ENCODE measurements at regions not wholly inside any gene's neighbourhood (a gene's known extent, or its start where the extent isn't known, plus 50 kb on each side); places are given as distances from the start of the nearest gene placed in this dataset.

DNA sequence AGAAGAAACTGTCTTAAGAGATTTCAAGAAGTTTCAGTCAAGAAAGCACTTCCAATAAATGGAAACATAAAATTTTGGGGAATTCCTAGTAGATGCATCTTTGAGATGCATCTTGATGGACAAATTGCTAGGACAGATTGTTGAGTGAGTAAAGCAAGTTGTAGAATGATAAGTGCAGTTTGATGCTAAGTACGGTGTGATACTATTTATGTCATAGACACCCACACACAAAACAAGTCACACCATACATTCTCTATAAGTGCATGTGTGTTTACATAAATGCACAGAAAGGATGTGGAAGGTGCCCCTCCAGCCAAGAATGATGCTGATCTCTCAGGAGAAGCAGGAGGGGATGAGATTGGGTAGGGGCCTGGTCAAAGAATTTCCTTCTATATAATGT lies 375.7 kb downstream of the FOXO1 start:
- Histone ChIP-seq H3K36me3 (ENCODE audit: control insufficient read depth, insufficient read depth, low read length) (no peaks in the 10 kb centered on the region), H3K4me1 (replicated peaks in 1 of 2; ENCODE audit: control insufficient read depth in 2 of 2, insufficient read depth in 2 of 2, low read length in 2 of 2) (no peaks in the 10 kb centered on the region), H3K79me2 (ENCODE audit: control insufficient read depth, insufficient read depth, low read length) (no peaks in the 10 kb centered on the region), H4K20me1 (replicated peaks; ENCODE audit: control insufficient read depth, insufficient read depth, low read length) (no peaks in the 10 kb centered on the region), H3K9me1 (ENCODE audit: control insufficient read depth, insufficient read depth, low read length) (no peaks in the 10 kb centered on the region), H3K27ac (ENCODE audit: extremely low read depth, low read depth, low read length) (no peak overlapping the region), H3K4me3 (no peak overlapping the region), H3K9me3 (replicated peaks; ENCODE audit: control insufficient read depth, insufficient read depth, low read depth, low read length) (no peaks in the 10 kb centered on the region), H2AFZ (ENCODE audit: low read depth, low read length) (no peak overlapping the region), H3K27me3 (ENCODE audit: control insufficient read depth in 2 of 2, insufficient read depth in 2 of 2, low read length in 2 of 2) (no peaks in the 10 kb centered on the region), H3K4me2 (ENCODE audit: insufficient read depth, low read length) (no peak overlapping the region), H3K9ac (ENCODE audit: insufficient read depth in 1 of 2, low read depth in 2 of 2, low read length in 2 of 2) (no peak overlapping the region)
- ATAC-seq (no peak), DNase-seq (ENCODE audit: extremely low read depth in 1 of 4, low spot score in 3 of 4) (no peak), FAIRE-seq (no peak)
- WGBS (ENCODE audit: insufficient coverage, low coverage, missing lambda C conversion rate) = 14% methylated on average over 1 of the region's 1 CpG
- in situ Hi-C loops (cut with MboI) (no loop called here), intact Hi-C loops (cut with micrococcal nuclease) (no loop called here)
- POLR2A ChIA-PET = no interaction called here
- CTCF ChIA-PET (ENCODE audit: low intra/inter-chr PET ratio) = no interaction called here
- no TSS peak for BruUV-seq (replicated peaks)
- TF ChIP-seq, protein P1, sequence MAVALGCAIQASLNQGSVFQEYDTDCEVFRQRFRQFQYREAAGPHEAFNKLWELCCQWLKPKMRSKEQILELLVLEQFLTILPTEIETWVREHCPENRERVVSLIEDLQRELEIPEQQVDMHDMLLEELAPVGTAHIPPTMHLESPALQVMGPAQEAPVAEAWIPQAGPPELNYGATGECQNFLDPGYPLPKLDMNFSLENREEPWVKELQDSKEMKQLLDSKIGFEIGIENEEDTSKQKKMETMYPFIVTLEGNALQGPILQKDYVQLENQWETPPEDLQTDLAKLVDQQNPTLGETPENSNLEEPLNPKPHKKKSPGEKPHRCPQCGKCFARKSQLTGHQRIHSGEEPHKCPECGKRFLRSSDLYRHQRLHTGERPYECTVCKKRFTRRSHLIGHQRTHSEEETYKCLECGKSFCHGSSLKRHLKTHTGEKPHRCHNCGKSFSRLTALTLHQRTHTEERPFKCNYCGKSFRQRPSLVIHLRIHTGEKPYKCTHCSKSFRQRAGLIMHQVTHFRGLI (CRISPR knock-in tag; IDR thresholded peaks at IDR 0.05) = no peak
- TF ChIP-seq, protein P2, sequence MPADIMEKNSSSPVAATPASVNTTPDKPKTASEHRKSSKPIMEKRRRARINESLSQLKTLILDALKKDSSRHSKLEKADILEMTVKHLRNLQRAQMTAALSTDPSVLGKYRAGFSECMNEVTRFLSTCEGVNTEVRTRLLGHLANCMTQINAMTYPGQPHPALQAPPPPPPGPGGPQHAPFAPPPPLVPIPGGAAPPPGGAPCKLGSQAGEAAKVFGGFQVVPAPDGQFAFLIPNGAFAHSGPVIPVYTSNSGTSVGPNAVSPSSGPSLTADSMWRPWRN (IDR thresholded peaks at IDR 0.05; ENCODE audit: low read depth) = no peak
- TF ChIP-seq ZNF75A (CRISPR knock-in tag; IDR thresholded peaks at IDR 0.05) (no peak), TARDBP (IDR thresholded peaks at IDR 0.05) (no peak), CBFA2T3 (IDR thresholded peaks at IDR 0.05) (no peak), PML (IDR thresholded peaks at IDR 0.05; ENCODE audit: low read length) (no peak)

DNA sequence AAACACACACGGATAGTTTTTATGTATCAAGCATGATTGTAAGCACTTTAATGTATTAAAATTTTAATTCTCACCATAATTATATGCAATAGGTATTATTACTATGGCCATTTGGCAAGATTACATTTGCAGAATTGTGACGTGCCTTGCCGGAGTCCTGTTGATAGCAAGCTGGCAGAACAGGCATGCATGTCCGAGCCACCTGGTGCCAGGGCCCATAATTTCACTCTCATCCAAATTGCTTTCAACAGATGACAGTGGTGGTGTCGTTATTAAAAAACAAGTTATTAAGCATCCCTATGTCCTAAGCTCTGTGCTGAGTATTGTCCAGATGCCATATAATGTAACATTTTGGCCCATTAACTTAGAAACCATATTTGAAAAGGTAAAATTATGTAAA lies 374.3 kb downstream of the FOXO1 start:
- no peaks in the 10 kb centered on the region for H3K9me3 ChIP-seq (replicated peaks; ENCODE audit: control insufficient read depth, insufficient read depth, low read depth, low read length)
- H3K27me3 ChIP-seq (ENCODE audit: control insufficient read depth in 2 of 2, insufficient read depth in 2 of 2, low read length in 2 of 2) = no peaks in the 10 kb centered on the region
- H3K9ac ChIP-seq (ENCODE audit: insufficient read depth in 1 of 2, low read depth in 2 of 2, low read length in 2 of 2) = no peak overlapping the region
- no peak for DNase-seq (ENCODE audit: extremely low read depth in 1 of 4, low spot score in 3 of 4)
- no peak overlapping the region for H2AFZ ChIP-seq (ENCODE audit: low read depth, low read length)
- WGBS (ENCODE audit: insufficient coverage, low coverage, missing lambda C conversion rate) = 1% methylated on average over 5 of the region's 5 CpGs
- H3K36me3 ChIP-seq (ENCODE audit: control insufficient read depth, insufficient read depth, low read length) = no peaks in the 10 kb centered on the region
- H3K4me1 ChIP-seq (replicated peaks in 1 of 2; ENCODE audit: control insufficient read depth in 2 of 2, insufficient read depth in 2 of 2, low read length in 2 of 2) = no peaks in the 10 kb centered on the region
- ChIA-PET POLR2A (no interaction called here), CTCF (ENCODE audit: low intra/inter-chr PET ratio) (no interaction called here)
- intact Hi-C loops (cut with micrococcal nuclease) (no loop called here), in situ Hi-C loops (cut with MboI) (no loop called here)
- H3K79me2 ChIP-seq (ENCODE audit: control insufficient read depth, insufficient read depth, low read length) = no peaks in the 10 kb centered on the region
- no peaks in the 10 kb centered on the region for H3K9me1 ChIP-seq (ENCODE audit: control insufficient read depth, insufficient read depth, low read length)
- H3K4me2 ChIP-seq (ENCODE audit: insufficient read depth, low read length) = no peak overlapping the region
- ATAC-seq = no peak
- no peak overlapping the region for H3K27ac ChIP-seq (ENCODE audit: extremely low read depth, low read depth, low read length)
- FAIRE-seq = no peak
- no TSS peak for BruUV-seq (replicated peaks)
- H4K20me1 ChIP-seq (replicated peaks; ENCODE audit: control insufficient read depth, insufficient read depth, low read length) = no peaks in the 10 kb centered on the region
- H3K4me3 ChIP-seq = no peak overlapping the region
- no peak for TF ChIP-seq RBM17 (IDR thresholded peaks at IDR 0.05; ENCODE audit: borderline replicate concordance, low read depth, low read length)
- TF ChIP-seq ETV1 (tag; conservative IDR thresholded peaks at IDR 0.05; ENCODE audit: low read depth) = no peak
- TF ChIP-seq, protein P3, sequence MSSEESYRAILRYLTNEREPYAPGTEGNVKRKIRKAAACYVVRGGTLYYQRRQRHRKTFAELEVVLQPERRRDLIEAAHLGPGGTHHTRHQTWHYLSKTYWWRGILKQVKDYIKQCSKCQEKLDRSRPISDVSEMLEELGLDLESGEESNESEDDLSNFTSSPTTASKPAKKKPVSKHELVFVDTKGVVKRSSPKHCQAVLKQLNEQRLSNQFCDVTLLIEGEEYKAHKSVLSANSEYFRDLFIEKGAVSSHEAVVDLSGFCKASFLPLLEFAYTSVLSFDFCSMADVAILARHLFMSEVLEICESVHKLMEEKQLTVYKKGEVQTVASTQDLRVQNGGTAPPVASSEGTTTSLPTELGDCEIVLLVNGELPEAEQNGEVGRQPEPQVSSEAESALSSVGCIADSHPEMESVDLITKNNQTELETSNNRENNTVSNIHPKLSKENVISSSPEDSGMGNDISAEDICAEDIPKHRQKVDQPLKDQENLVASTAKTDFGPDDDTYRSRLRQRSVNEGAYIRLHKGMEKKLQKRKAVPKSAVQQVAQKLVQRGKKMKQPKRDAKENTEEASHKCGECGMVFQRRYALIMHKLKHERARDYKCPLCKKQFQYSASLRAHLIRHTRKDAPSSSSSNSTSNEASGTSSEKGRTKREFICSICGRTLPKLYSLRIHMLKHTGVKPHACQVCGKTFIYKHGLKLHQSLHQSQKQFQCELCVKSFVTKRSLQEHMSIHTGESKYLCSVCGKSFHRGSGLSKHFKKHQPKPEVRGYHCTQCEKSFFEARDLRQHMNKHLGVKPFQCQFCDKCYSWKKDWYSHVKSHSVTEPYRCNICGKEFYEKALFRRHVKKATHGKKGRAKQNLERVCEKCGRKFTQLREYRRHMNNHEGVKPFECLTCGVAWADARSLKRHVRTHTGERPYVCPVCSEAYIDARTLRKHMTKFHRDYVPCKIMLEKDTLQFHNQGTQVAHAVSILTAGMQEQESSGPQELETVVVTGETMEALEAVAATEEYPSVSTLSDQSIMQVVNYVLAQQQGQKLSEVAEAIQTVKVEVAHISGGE (CRISPR knock-in tag; IDR thresholded peaks at IDR 0.05) = no peak
- TF ChIP-seq POLR2A (conservative IDR thresholded peaks at IDR 0.05) = no peak
- no peak for TF ChIP-seq NFIX (CRISPR knock-in tag; IDR thresholded peaks at IDR 0.05; ENCODE audit: low read depth)
- TF ChIP-seq ZNF583 (CRISPR knock-in tag; IDR thresholded peaks at IDR 0.05) = no peak
- TF ChIP-seq THRAP3 (IDR thresholded peaks at IDR 0.05; ENCODE audit: borderline replicate concordance) = no peak
- TF ChIP-seq MTA3 (IDR thresholded peaks at IDR 0.05; ENCODE audit: borderline replicate concordance) = no peak
